H1 (cell line): ENCODE measurements at regions not wholly inside any gene's neighbourhood (a gene's known extent, or its start where the extent isn't known, plus 50 kb on each side); places are given as distances from the start of the nearest gene placed in this dataset.

ENCODE experiments used
- CTCF ChIP-seq, 3 experiments: IDR thresholded peaks; 1 replicate in 2 of 3; 2 replicates in 1 of 3; pipeline versions ENCODE4 v1.5.1 to v1.6.1; 2011; ENCODE audit warnings: low read length in 3 of 3, mild to moderate bottlenecking in 3 of 3, inconsistent platforms in 2 of 3, low read depth in 1 of 3, moderate library complexity in 1 of 3; ENCODE audit not compliant: insufficient read depth in 1 of 3; ENCODE audit errors: control extremely low read depth in 1 of 3
- EP300 ChIP-seq, 2 experiments: IDR thresholded peaks; 1 replicate in 1 of 2; 2 replicates in 1 of 2; pipeline ENCODE4 v1.6.1; 2011 to 2012; ENCODE audit warnings: low read depth in 2 of 2, low read length in 2 of 2, mild to moderate bottlenecking in 2 of 2, borderline replicate concordance in 1 of 2, inconsistent platforms in 1 of 2, moderate library complexity in 1 of 2
- HDAC2 ChIP-seq, 2 experiments: fragments of 300-600 bp in 1 of 2; sonication (generic) in 1 of 2; IDR thresholded peaks; 2 replicates each; pipeline ENCODE4 v1.6.1; 2011 to 2012; ENCODE audit warnings: low read depth in 2 of 2, low read length in 2 of 2, mild to moderate bottlenecking in 2 of 2, moderate library complexity in 2 of 2, borderline replicate concordance in 1 of 2, inconsistent platforms in 1 of 2
- HDAC6 ChIP-seq: IDR thresholded peaks from one replicate; pipeline ENCODE4 v1.7.1; 2012; ENCODE audit warnings: low read depth, mild to moderate bottlenecking, inconsistent platforms, low read length, moderate library complexity
- PHF8 ChIP-seq: fragments of 200-600 bp; sonication (generic); conservative IDR thresholded peaks from 2 replicates; pipeline ENCODE4 v1.7.1; 2012; ENCODE audit warnings: low read depth, mild to moderate bottlenecking, inconsistent platforms, low read length, moderate library complexity
- SRF ChIP-seq: IDR thresholded peaks from 2 replicates; pipeline ENCODE4 v1.6.1; 2011; ENCODE audit warnings: mild to moderate bottlenecking, low read depth, low read length, moderate library complexity
- TAF7 ChIP-seq: optimal IDR thresholded peaks from 2 replicates; pipeline ENCODE3; 2011; ENCODE audit warnings: low read depth, mild to moderate bottlenecking, inconsistent platforms, low read length, moderate library complexity, borderline replicate concordance
- TF ChIP-seq, protein P1 (sequence below): IDR thresholded peaks from 2 replicates; pipeline ENCODE4 v1.6.1; 2012; ENCODE audit warnings: inconsistent platforms

DNA sequence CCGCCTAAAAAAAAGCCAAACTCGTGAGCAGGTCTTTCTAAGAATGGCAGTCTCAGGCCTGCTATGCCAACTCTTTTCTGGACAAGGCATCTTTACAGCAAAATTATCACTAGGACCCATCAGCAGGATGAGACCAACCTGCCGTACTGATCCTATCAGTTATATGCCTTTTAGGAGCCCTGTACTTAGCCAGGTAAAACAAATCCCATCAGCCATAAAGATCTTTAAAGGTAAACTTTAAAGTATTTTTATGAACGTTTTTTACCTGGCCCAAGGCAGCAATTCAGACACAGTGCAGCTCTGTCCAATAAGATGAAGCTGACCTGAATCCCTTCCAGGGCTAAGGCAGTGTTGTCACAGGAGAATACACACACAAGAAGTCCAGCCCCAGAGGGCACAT is 51.3 kb upstream of the TGM3 start:
- no peak for TF ChIP-seq CTCF (IDR thresholded peaks at IDR 0.05; ENCODE audit: control extremely low read depth in 1 of 3, insufficient read depth in 1 of 3, low read depth in 1 of 3, low read length in 3 of 3)
- no peak for TF ChIP-seq SRF
- TF ChIP-seq HDAC2 (IDR thresholded peaks at IDR 0.05; ENCODE audit: borderline replicate concordance in 1 of 2, low read depth in 2 of 2, low read length in 2 of 2), result no peak
- no peak for TF ChIP-seq HDAC6
- no peak for TF ChIP-seq PHF8
- no peak for TF ChIP-seq EP300 (IDR thresholded peaks at IDR 0.05; ENCODE audit: borderline replicate concordance in 1 of 2, low read depth in 2 of 2, low read length in 2 of 2)
- TF ChIP-seq, protein P1, sequence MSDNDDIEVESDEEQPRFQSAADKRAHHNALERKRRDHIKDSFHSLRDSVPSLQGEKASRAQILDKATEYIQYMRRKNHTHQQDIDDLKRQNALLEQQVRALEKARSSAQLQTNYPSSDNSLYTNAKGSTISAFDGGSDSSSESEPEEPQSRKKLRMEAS, result no peak
- no peak for TF ChIP-seq TAF7
